ENCODE measurements at regions not wholly inside any gene's neighbourhood (a gene's known extent, or its start where the extent isn't known, plus 50 kb on each side); places are given as distances from the start of the nearest gene placed in this dataset.

- no peak for TF ChIP-seq CTCF (IDR thresholded peaks at IDR 0.05)
- DNase-seq (ENCODE audit: low spot score): no peak
- no peak for ATAC-seq (ENCODE audit: low FRiP score)
Measured at GRCh38 chr18:54714851-54715250, 113.4 kb upstream of the RAB27B start.

- ATAC-seq (ENCODE audit: low FRiP score) (no peak), DNase-seq (ENCODE audit: low spot score) (no peak)
- TF ChIP-seq CTCF (IDR thresholded peaks at IDR 0.05): no peak
Measured at GRCh38 chr18:54716586-54716985, 111.7 kb upstream of the RAB27B start.

- DNase-seq (ENCODE audit: low spot score): no peak
- ATAC-seq (ENCODE audit: low FRiP score): no peak
- no peak for TF ChIP-seq CTCF (IDR thresholded peaks at IDR 0.05)
Measured at GRCh38 chr18:54717673-54718407, 110.4 kb upstream of the RAB27B start.

- no peak for DNase-seq (ENCODE audit: low spot score)
- no peak for TF ChIP-seq CTCF (IDR thresholded peaks at IDR 0.05)
- ATAC-seq (ENCODE audit: low FRiP score): no peak
Measured at GRCh38 chr18:54718408-54718773, 109.9 kb upstream of the RAB27B start.

GRCh38 chr18:54720620-54721019, 107.7 kb upstream of the RAB27B start:
- DNase-seq (ENCODE audit: low spot score) (no peak), ATAC-seq (ENCODE audit: low FRiP score) (no peak)
- no peak for TF ChIP-seq CTCF (IDR thresholded peaks at IDR 0.05)

GRCh38 chr18:54726143-54726542, 102.1 kb upstream of the RAB27B start:
- TF ChIP-seq CTCF (IDR thresholded peaks at IDR 0.05): no peak
- DNase-seq (ENCODE audit: low spot score) (no peak), ATAC-seq (ENCODE audit: low FRiP score) (no peak)

- DNase-seq (ENCODE audit: low spot score) (no peak), ATAC-seq (ENCODE audit: low FRiP score) (peak; percentile 96)
- TF ChIP-seq CTCF (IDR thresholded peaks at IDR 0.05): no peak
Measured at GRCh38 chr18:54734059-54734458, 94.2 kb upstream of the RAB27B start.
